ENCODE measurements at regions not wholly inside any gene's neighbourhood (a gene's known extent, or its start where the extent isn't known, plus 50 kb on each side); places are given as distances from the start of the nearest gene placed in this dataset. TPM values are rescaled to one million over a fixed set of nuclear protein-coding genes. Genes with fewer than 3 reads are reported as not detected.

Small RNAs in the stretch of these regions (small RNA-seq; reads per million reads assigned to genes)
- gene AC123904.2 (ENCODE audit: low replicate concordance), result not detected
